Karpas-422 (cell line): ENCODE measurements at regions not wholly inside any gene's neighbourhood (a gene's known extent, or its start where the extent isn't known, plus 50 kb on each side); places are given as distances from the start of the nearest gene placed in this dataset.

Source experiments
- DNase-seq: peaks from one replicate; pipeline ENCODE4 v3.0.0-alpha.2; 2015
- H2AFZ ChIP-seq: fragments of 200-600 bp; sonication (generic); 2 replicates; pipeline ENCODE4 v1.6.1; 2014; ENCODE audit warnings: antibody characterized with exemption, low read length, mixed read lengths
- H3K27ac ChIP-seq: fragments of 200-600 bp; sonication (generic); 2 replicates; pipeline ENCODE4 v1.5.1; 2014; ENCODE audit warnings: mild to moderate bottlenecking, low read length, moderate library complexity
- H3K27me3 ChIP-seq: fragments of 200-600 bp; sonication (generic); 2 replicates; pipeline ENCODE4 v1.6.1; 2014; ENCODE audit warnings: low read length, mixed read lengths
- H3K36me3 ChIP-seq: fragments of 200-600 bp; sonication (generic); 2 replicates; pipeline ENCODE4 v1.6.1; 2014; ENCODE audit warnings: low read length, mixed read lengths; ENCODE audit not compliant: insufficient read depth
- H3K4me1 ChIP-seq: fragments of 200-600 bp; sonication (generic); 2 replicates; pipeline ENCODE4 v1.6.1; 2014; ENCODE audit warnings: mild to moderate bottlenecking, low read length, mixed read lengths
- H3K4me2 ChIP-seq: fragments of 200-600 bp; sonication (generic); 2 replicates; pipeline ENCODE4 v1.6.1; 2014; ENCODE audit warnings: low read length, low read depth, mild to moderate bottlenecking; ENCODE audit not compliant: poor library complexity, severe bottlenecking
- H3K4me3 ChIP-seq: fragments of 200-600 bp; sonication (generic); 2 replicates; pipeline ENCODE4 v1.5.1; 2014; ENCODE audit warnings: mild to moderate bottlenecking, antibody characterized with exemption, low read length, mixed read lengths
- H3K79me2 ChIP-seq: fragments of 200-600 bp; sonication (generic); 2 replicates; pipeline ENCODE4 v1.6.1; 2014; ENCODE audit warnings: mild to moderate bottlenecking, low read length, mixed read lengths
- H3K9ac ChIP-seq: fragments of 200-600 bp; sonication (generic); 2 replicates; pipeline ENCODE4 v1.6.0; 2014; ENCODE audit warnings: low read length
- H3K9me2 ChIP-seq: fragments of 200-600 bp; sonication (generic), shearing (Covaris generic); replicated peaks from 2 replicates; pipeline ENCODE4 v1.6.0; 2014; ENCODE audit warnings: mild to moderate bottlenecking, low read length, moderate library complexity; ENCODE audit not compliant: insufficient read depth
- H3K9me3 ChIP-seq: fragments of 300-700, 200-600 bp; sonication (generic); 2 replicates; pipeline ENCODE4 v1.6.1; 2014; ENCODE audit warnings: low read length, mixed read lengths
- H4K20me1 ChIP-seq: fragments of 200-600 bp; sonication (generic); 2 replicates; pipeline ENCODE4 v1.6.1; 2014; ENCODE audit warnings: mild to moderate bottlenecking, antibody characterized with exemption, low read length, low read depth; ENCODE audit not compliant: insufficient read depth

DNA sequence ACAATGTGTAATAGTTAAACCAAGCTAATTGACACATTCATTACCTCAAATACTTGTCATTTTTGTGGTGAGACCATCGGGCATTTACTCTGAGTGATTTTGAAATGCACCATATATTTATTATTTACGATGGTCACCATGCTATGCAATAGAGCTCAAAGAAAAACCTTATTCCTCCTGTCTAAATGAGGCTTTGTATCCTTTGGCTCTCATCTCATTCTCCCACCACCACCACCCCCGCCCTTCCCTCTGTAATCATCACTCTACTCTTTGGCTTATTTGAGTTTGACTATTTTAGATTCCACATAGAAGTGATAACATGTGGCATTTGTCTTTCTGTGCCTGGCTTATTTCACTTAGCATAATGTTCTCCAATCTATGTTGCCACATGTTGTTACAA, 124.9 kb downstream of the CYSLTR2 start:
- Histone ChIP-seq H4K20me1 (no peaks in the 10 kb centered on the region), H3K9ac (no peak overlapping the region), H3K27me3 (no peaks in the 10 kb centered on the region), H3K9me2 (no peaks in the 10 kb centered on the region), H3K36me3 (no peaks in the 10 kb centered on the region), H3K4me2 (no peak overlapping the region), H3K4me3 (no peak overlapping the region), H2AFZ (no peak overlapping the region), H3K9me3 (peaks cover 10% of the 10 kb centered on the region; the same call in 1 of the 2 replicates), H3K4me1 (no peaks in the 10 kb centered on the region), H3K79me2 (no peaks in the 10 kb centered on the region), H3K27ac (no peak overlapping the region)
- no peak for DNase-seq

GRCh38 chr13:48780713-48781341, 127.1 kb downstream of the CYSLTR2 start:
- no peaks in the 10 kb centered on the region for H3K36me3 ChIP-seq
- H3K27me3 ChIP-seq = no peaks in the 10 kb centered on the region
- peaks cover 10% of the 10 kb centered on the region; the same call in 1 of the 2 replicates for H3K9me3 ChIP-seq
- no peak for DNase-seq
- no peak overlapping the region for H3K27ac ChIP-seq
- H2AFZ ChIP-seq = no peak overlapping the region
- H4K20me1 ChIP-seq = no peaks in the 10 kb centered on the region
- no peak overlapping the region for H3K9ac ChIP-seq
- H3K4me1 ChIP-seq = no peaks in the 10 kb centered on the region
- no peak overlapping the region for H3K4me2 ChIP-seq
- H3K4me3 ChIP-seq = no peak overlapping the region
- no peaks in the 10 kb centered on the region for H3K79me2 ChIP-seq
- no peaks in the 10 kb centered on the region for H3K9me2 ChIP-seq

- no peak overlapping the region for H3K27ac ChIP-seq
- H3K4me2 ChIP-seq = no peak overlapping the region
- no peak overlapping the region for H3K9ac ChIP-seq
- H3K4me1 ChIP-seq = no peaks in the 10 kb centered on the region
- H2AFZ ChIP-seq = no peak overlapping the region
- no peak for DNase-seq
- no peaks in the 10 kb centered on the region for H3K36me3 ChIP-seq
- H3K9me2 ChIP-seq = no peaks in the 10 kb centered on the region
- no peaks in the 10 kb centered on the region for H3K27me3 ChIP-seq
- no peaks in the 10 kb centered on the region for H4K20me1 ChIP-seq
- no peak overlapping the region for H3K4me3 ChIP-seq
- H3K79me2 ChIP-seq = no peaks in the 10 kb centered on the region
- H3K9me3 ChIP-seq = peaks cover 10% of the 10 kb centered on the region; the same call in 1 of the 2 replicates
These were observed 128.7 kb downstream of the CYSLTR2 start for GRCh38 chr13:48782429-48782840.

- H3K9ac ChIP-seq = no peak overlapping the region
- no peaks in the 10 kb centered on the region for H4K20me1 ChIP-seq
- H3K79me2 ChIP-seq = no peaks in the 10 kb centered on the region
- H2AFZ ChIP-seq = no peak overlapping the region
- H3K27ac ChIP-seq = no peak overlapping the region
- H3K4me2 ChIP-seq = no peak overlapping the region
- DNase-seq = no peak
- H3K36me3 ChIP-seq = no peaks in the 10 kb centered on the region
- H3K9me2 ChIP-seq = no peaks in the 10 kb centered on the region
- no peaks in the 10 kb centered on the region for H3K4me1 ChIP-seq
- no peak overlapping the region for H3K4me3 ChIP-seq
- no peaks in the 10 kb centered on the region for H3K27me3 ChIP-seq
- peaks cover 10% of the 10 kb centered on the region; the same call in 1 of the 2 replicates for H3K9me3 ChIP-seq
These were observed 129.5 kb downstream of the CYSLTR2 start for GRCh38 chr13:48783181-48783630.

DNA sequence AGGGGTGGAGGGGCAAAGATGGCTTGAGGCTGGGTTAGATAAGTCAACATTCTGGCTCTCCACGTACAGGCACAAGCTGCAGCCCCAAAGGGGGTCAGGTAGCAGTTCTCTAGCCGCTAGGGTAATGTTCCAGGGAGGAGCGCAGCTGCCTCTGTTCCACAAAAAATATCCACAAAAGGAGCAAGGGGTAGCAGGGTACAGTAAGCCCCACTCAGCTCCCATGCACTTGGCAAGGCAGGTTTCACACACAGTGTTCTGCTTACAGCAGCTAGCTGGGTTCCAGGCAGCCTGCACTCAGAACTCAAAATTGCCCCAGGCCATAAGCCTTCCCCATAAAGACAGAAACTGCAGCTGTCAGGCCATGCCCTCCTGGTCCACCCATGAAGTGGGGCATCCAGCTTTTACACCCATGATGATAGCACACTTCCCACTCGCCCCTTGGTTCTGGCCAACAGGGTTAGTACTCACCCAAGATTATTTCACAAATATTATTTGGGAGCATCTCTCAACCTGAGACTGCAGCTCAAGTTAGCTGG, 130.0 kb downstream of the CYSLTR2 start:
- Histone ChIP-seq H3K9me3 (peaks cover 10% of the 10 kb centered on the region; the same call in 1 of the 2 replicates), H3K79me2 (no peaks in the 10 kb centered on the region), H3K27me3 (no peaks in the 10 kb centered on the region), H3K9ac (no peak overlapping the region), H3K27ac (no peak overlapping the region), H3K4me1 (no peaks in the 10 kb centered on the region), H4K20me1 (no peaks in the 10 kb centered on the region), H3K4me2 (no peak overlapping the region), H3K36me3 (no peaks in the 10 kb centered on the region), H3K9me2 (no peaks in the 10 kb centered on the region), H3K4me3 (no peak overlapping the region), H2AFZ (no peak overlapping the region)
- DNase-seq = no peak

- Histone ChIP-seq H3K4me2 (no peak overlapping the region), H3K27ac (no peak overlapping the region), H3K36me3 (no peaks in the 10 kb centered on the region), H3K9me2 (no peaks in the 10 kb centered on the region), H3K4me1 (no peaks in the 10 kb centered on the region), H3K27me3 (no peaks in the 10 kb centered on the region), H2AFZ (no peak overlapping the region), H3K9me3 (peaks cover 8% of the 10 kb centered on the region; the same call in 1 of the 2 replicates), H3K9ac (no peak overlapping the region), H3K4me3 (no peak overlapping the region), H3K79me2 (no peaks in the 10 kb centered on the region), H4K20me1 (no peaks in the 10 kb centered on the region)
- DNase-seq = no peak
These were observed 131.3 kb downstream of the CYSLTR2 start for GRCh38 chr13:48784916-48785548.

DNA sequence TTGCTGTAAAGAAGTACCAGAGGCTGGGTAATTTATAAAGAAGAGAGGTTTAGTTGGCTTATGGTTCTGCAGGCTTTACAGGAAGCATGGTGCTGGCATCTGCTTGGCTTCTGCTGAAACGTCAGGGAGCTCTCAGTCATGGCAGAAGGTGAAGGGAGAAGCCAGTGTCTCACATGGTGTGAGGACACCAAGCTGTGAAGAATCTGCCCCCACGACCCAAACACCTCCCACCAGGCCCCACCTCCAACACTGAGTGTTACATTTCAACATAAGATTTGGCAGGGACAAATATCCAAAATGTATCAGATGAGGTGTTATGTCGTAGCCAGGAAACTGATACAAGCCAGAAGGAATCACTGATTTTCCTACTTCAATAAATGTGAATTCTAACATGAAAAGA, 136.5 kb downstream of the CYSLTR2 start:
- Histone ChIP-seq H3K4me1 (no peaks in the 10 kb centered on the region), H3K27me3 (no peaks in the 10 kb centered on the region), H3K4me2 (no peak overlapping the region), H3K9ac (no peak overlapping the region), H3K79me2 (no peaks in the 10 kb centered on the region), H3K9me3 (no peaks in the 10 kb centered on the region), H3K9me2 (no peaks in the 10 kb centered on the region), H4K20me1 (no peaks in the 10 kb centered on the region), H3K27ac (no peak overlapping the region), H2AFZ (no peak overlapping the region), H3K36me3 (no peaks in the 10 kb centered on the region), H3K4me3 (no peak overlapping the region)
- DNase-seq = no peak

- no peaks in the 10 kb centered on the region for H4K20me1 ChIP-seq
- no peak for DNase-seq
- no peaks in the 10 kb centered on the region for H3K9me2 ChIP-seq
- H3K36me3 ChIP-seq = no peaks in the 10 kb centered on the region
- no peak overlapping the region for H3K9ac ChIP-seq
- H3K9me3 ChIP-seq = no peaks in the 10 kb centered on the region
- H2AFZ ChIP-seq = no peak overlapping the region
- no peaks in the 10 kb centered on the region for H3K27me3 ChIP-seq
- no peaks in the 10 kb centered on the region for H3K4me1 ChIP-seq
- H3K4me2 ChIP-seq = no peak overlapping the region
- H3K4me3 ChIP-seq = no peak overlapping the region
- no peaks in the 10 kb centered on the region for H3K79me2 ChIP-seq
- no peak overlapping the region for H3K27ac ChIP-seq
These were observed 137.2 kb downstream of the CYSLTR2 start for GRCh38 chr13:48790966-48791365.
